ENCODE measurements at regions not wholly inside any gene's neighbourhood (a gene's known extent, or its start where the extent isn't known, plus 50 kb on each side); places are given as distances from the start of the nearest gene placed in this dataset.

GRCh38 chr2:228253752-228254151 lies 72.3 kb upstream of the SPHKAP start:
- no peak for TF ChIP-seq POLR2A (IDR thresholded peaks at IDR 0.05; ENCODE audit: low read depth, low read length)
- no peak for TF ChIP-seq FOS (IDR thresholded peaks at IDR 0.05; ENCODE audit: borderline replicate concordance, insufficient read depth, low read length)
- no peak for TF ChIP-seq MAX (IDR thresholded peaks at IDR 0.05; ENCODE audit: insufficient read depth, insufficient read length)
- no peak for TF ChIP-seq EZH2 (IDR thresholded peaks at IDR 0.05; ENCODE audit: borderline replicate concordance, low read depth, low read length, severe bottlenecking)
- no peak for TF ChIP-seq JUN (IDR thresholded peaks at IDR 0.05; ENCODE audit: borderline replicate concordance, insufficient read depth, insufficient read length, low read depth)
- TF ChIP-seq MYC (IDR thresholded peaks at IDR 0.05; ENCODE audit: low read depth, low read length), result no peak
- TF ChIP-seq CTCF (IDR thresholded peaks at IDR 0.05; ENCODE audit: extremely low read depth in 1 of 2, insufficient read depth in 1 of 2, low read depth in 1 of 2, low read length in 2 of 2), result no peak
- no peak for TF ChIP-seq POLR2AphosphoS5 (IDR thresholded peaks at IDR 0.05; ENCODE audit: insufficient read depth, low read depth, low read length)
- no peak for TF ChIP-seq GATA2 (IDR thresholded peaks at IDR 0.05; ENCODE audit: insufficient read depth, insufficient read length, low read depth, low read length)

More at GRCh38 chr2:228253752-228254151, 72.3 kb upstream of the SPHKAP start:
- ChIA-PET CTCF (no interaction called here), POLR2A (no interaction called here)
- no peak overlapping the region for H3K9ac ChIP-seq (replicated peaks; ENCODE audit: extremely low read depth, insufficient read depth, low read length)
- H2AFZ ChIP-seq (ENCODE audit: low read depth, low read length), result no peak overlapping the region
- H3K27ac ChIP-seq (ENCODE audit: insufficient read depth, low read depth, low read length), result no peak overlapping the region
- H3K4me1 ChIP-seq (ENCODE audit: control insufficient read depth, extremely low read depth, insufficient read depth, low read length), result no peaks in the 10 kb centered on the region
- H3K9me1 ChIP-seq (replicated peaks; ENCODE audit: control insufficient read depth, extremely low read depth, insufficient read depth, low read length), result no peaks in the 10 kb centered on the region
- BruUV-seq (replicated peaks), result no TSS peak
- H3K9me3 ChIP-seq (replicated peaks; ENCODE audit: control insufficient read depth, insufficient read depth, low read length), result peaks cover 3% of the 10 kb centered on the region
- FAIRE-seq (no peak), DNase-seq (ENCODE audit: low read depth, low spot score) (no peak)
- dilution Hi-C loops (cut with MboI; ENCODE audit: extremely low pct_ligation_motif_present, low sequenced_read_pairs) (no loop called here), intact Hi-C loops (cut with micrococcal nuclease) (no loop called here)
- H4K20me1 ChIP-seq (replicated peaks; ENCODE audit: control insufficient read depth, extremely low read depth, insufficient read depth, low read length), result no peaks in the 10 kb centered on the region
- H3K36me3 ChIP-seq (ENCODE audit: control insufficient read depth in 2 of 2, extremely low read depth in 1 of 2, insufficient read depth in 2 of 2, low read length in 2 of 2), result no peaks in the 10 kb centered on the region
- no peaks in the 10 kb centered on the region for H3K79me2 ChIP-seq (ENCODE audit: control insufficient read depth, insufficient read depth, low read length)
- no peaks in the 10 kb centered on the region for H3K27me3 ChIP-seq (ENCODE audit: control insufficient read depth in 2 of 2, insufficient read depth in 2 of 2, low read length in 2 of 2)
- no peak overlapping the region for H3K4me2 ChIP-seq (ENCODE audit: insufficient read depth, low read length)
- no peak overlapping the region for H3K4me3 ChIP-seq (replicated peaks in 1 of 3; ENCODE audit: insufficient read depth in 1 of 3, low read depth in 1 of 3, low read length in 3 of 3)

Data from endothelial cell of umbilical vein (primary cell).